Osteoblast (primary cell): ENCODE measurements at regions not wholly inside any gene's neighbourhood (a gene's known extent, or its start where the extent isn't known, plus 50 kb on each side); places are given as distances from the start of the nearest gene placed in this dataset.

Source experiments
- DNase-seq: peaks from one replicate; pipeline ENCODE4 v3.0.0; 2011; ENCODE audit warnings: low spot score, mixed read lengths; ENCODE audit not compliant: insufficient read length; ENCODE audit errors: missing footprints
- H2AFZ ChIP-seq: 2 replicates; pipeline ENCODE4 v1.6.0; 2011; ENCODE audit warnings: mild to moderate bottlenecking, low read length
- H3K27ac ChIP-seq: 2 replicates; pipeline ENCODE4 v1.5.1; 2011; ENCODE audit warnings: mild to moderate bottlenecking, low read depth, low read length, moderate library complexity
- H3K27me3 ChIP-seq: 2 replicates; pipeline ENCODE4 v1.6.0; 2012; ENCODE audit warnings: mild to moderate bottlenecking, control low read depth, inconsistent platforms, low read length, moderate library complexity; ENCODE audit not compliant: insufficient read depth
- H3K36me3 ChIP-seq: 2 replicates; pipeline ENCODE4 v1.5.1; 2011; ENCODE audit warnings: mild to moderate bottlenecking, low read length, control low read depth, moderate library complexity; ENCODE audit not compliant: insufficient read depth
- H3K4me1 ChIP-seq: 2 replicates; pipeline ENCODE4 v1.5.1; 2011; ENCODE audit warnings: mild to moderate bottlenecking, low read length, control low read depth, moderate library complexity; ENCODE audit not compliant: insufficient read depth
- H3K4me2 ChIP-seq: 2 replicates; pipeline ENCODE4 v1.6.0; 2011; ENCODE audit warnings: mild to moderate bottlenecking, low read length; ENCODE audit not compliant: insufficient read depth
- H3K4me3 ChIP-seq: fragments of 200-600 bp; sonication (generic); 3 replicates; pipeline ENCODE4 v1.5.1; 2012; ENCODE audit warnings: mild to moderate bottlenecking, low read length, inconsistent platforms; ENCODE audit not compliant: insufficient read depth
- H3K79me2 ChIP-seq: 2 replicates; pipeline ENCODE4 v1.6.0; 2012; ENCODE audit warnings: mild to moderate bottlenecking, low read length, control low read depth, inconsistent platforms; ENCODE audit not compliant: insufficient read depth
- H3K9me3 ChIP-seq: 2 replicates; pipeline ENCODE4 v1.5.1; 2011; ENCODE audit warnings: low read depth, low read length, control low read depth
- H4K20me1 ChIP-seq: 2 replicates; pipeline ENCODE4 v1.6.0; 2012; ENCODE audit warnings: mild to moderate bottlenecking, low read length, control low read depth; ENCODE audit not compliant: insufficient read depth
- CTCF ChIP-seq: IDR thresholded peaks from 2 replicates; pipeline ENCODE4 v1.5.1; 2011; ENCODE audit warnings: mild to moderate bottlenecking, low read depth, low read length, moderate library complexity; ENCODE audit errors: extremely low read depth

GRCh38 chr16:80040413-80040812 is 439.9 kb upstream of the MAF start:
- no peak overlapping the region for H2AFZ ChIP-seq
- no peaks in the 10 kb centered on the region for H3K36me3 ChIP-seq
- H3K79me2 ChIP-seq = no peaks in the 10 kb centered on the region
- H3K4me3 ChIP-seq = no peak overlapping the region
- peaks cover 18% of the 10 kb centered on the region for H3K27me3 ChIP-seq
- H3K4me2 ChIP-seq = no peak overlapping the region
- no peaks in the 10 kb centered on the region for H3K4me1 ChIP-seq
- H4K20me1 ChIP-seq = no peaks in the 10 kb centered on the region
- no peak for DNase-seq
- TF ChIP-seq CTCF = no peak
- no peak overlapping the region for H3K27ac ChIP-seq
- H3K9me3 ChIP-seq = no peaks in the 10 kb centered on the region

- Histone ChIP-seq H3K36me3 (no peaks in the 10 kb centered on the region), H3K27ac (no peak overlapping the region), H3K4me3 (no peak overlapping the region), H3K4me2 (no peak overlapping the region), H3K9me3 (no peaks in the 10 kb centered on the region), H4K20me1 (no peaks in the 10 kb centered on the region), H2AFZ (no peak overlapping the region), H3K27me3 (peaks cover 12% of the 10 kb centered on the region), H3K79me2 (no peaks in the 10 kb centered on the region), H3K4me1 (no peaks in the 10 kb centered on the region)
- TF ChIP-seq CTCF = no peak
- no peak for DNase-seq
Observed at GRCh38 chr16:80039777-80040176, 439.2 kb upstream of the MAF start.

GRCh38 chr16:80038566-80038965 is 438.0 kb upstream of the MAF start:
- Histone ChIP-seq H3K27ac (no peak overlapping the region), H3K9me3 (no peaks in the 10 kb centered on the region), H3K27me3 (peaks cover 8% of the 10 kb centered on the region), H3K36me3 (no peaks in the 10 kb centered on the region), H3K79me2 (no peaks in the 10 kb centered on the region), H3K4me2 (no peak overlapping the region), H3K4me3 (no peak overlapping the region), H4K20me1 (no peaks in the 10 kb centered on the region), H2AFZ (no peak overlapping the region), H3K4me1 (no peaks in the 10 kb centered on the region)
- TF ChIP-seq CTCF = no peak
- no peak for DNase-seq

- Histone ChIP-seq H2AFZ (no peak overlapping the region), H3K4me2 (no peak overlapping the region), H3K9me3 (no peaks in the 10 kb centered on the region), H3K79me2 (no peaks in the 10 kb centered on the region), H3K4me3 (no peak overlapping the region), H3K27ac (no peak overlapping the region), H4K20me1 (no peaks in the 10 kb centered on the region), H3K36me3 (no peaks in the 10 kb centered on the region), H3K4me1 (no peaks in the 10 kb centered on the region), H3K27me3 (no peaks in the 10 kb centered on the region)
- TF ChIP-seq CTCF = no peak
- DNase-seq = no peak
Observed at GRCh38 chr16:80034948-80035663, 434.6 kb upstream of the MAF start.
